GM23338 (cell line): ENCODE measurements at regions not wholly inside any gene's neighbourhood (a gene's known extent, or its start where the extent isn't known, plus 50 kb on each side); places are given as distances from the start of the nearest gene placed in this dataset.

Experiments used
- CREB1 ChIP-seq: fragments of 250-450 bp; sonication (Bioruptor Pico); IDR thresholded peaks from 2 replicates; pipeline ENCODE4 v1.5.0; 2020; ENCODE audit warnings: low read depth, mild to moderate bottlenecking, moderate library complexity
- EZH2 ChIP-seq: fragments of 200-600 bp; sonication (generic); IDR thresholded peaks from one replicate; pipeline ENCODE4 v1.8.0; 2017; ENCODE audit warnings: antibody characterized with exemption, mild to moderate bottlenecking, low read depth; ENCODE audit not compliant: unreplicated experiment
- EZH2phosphoT487 ChIP-seq: fragments of 200-600 bp; sonication (generic); IDR thresholded peaks from one replicate; pipeline ENCODE4 v1.8.1; 2018; ENCODE audit warnings: antibody characterized with exemption; ENCODE audit not compliant: unreplicated experiment
- JUNB ChIP-seq: IDR thresholded peaks from one replicate; pipeline ENCODE4 v1.6.1; 2016; ENCODE audit warnings: antibody characterized with exemption; ENCODE audit not compliant: unreplicated experiment
- POLR2AphosphoS5 ChIP-seq: IDR thresholded peaks from 2 replicates; pipeline ENCODE4 v1.6.1; 2016; ENCODE audit warnings: antibody characterized with exemption, low read depth
- REST ChIP-seq: IDR thresholded peaks from one replicate; pipeline ENCODE4 v1.6.1; 2018; ENCODE audit warnings: antibody characterized with exemption; ENCODE audit not compliant: unreplicated experiment
- STAT1 ChIP-seq: IDR thresholded peaks from one replicate; pipeline ENCODE4 v1.6.1; 2016; ENCODE audit warnings: antibody characterized with exemption; ENCODE audit not compliant: unreplicated experiment
- TF ChIP-seq, protein P1 (sequence below), 2 experiments: fragments of 200-600 bp in 1 of 2; sonication (generic) in 1 of 2; conservative IDR thresholded peaks; 2 replicates each; pipeline versions ENCODE4 v1.5.1 to v1.6.1; 2016 to 2017; ENCODE audit warnings: antibody characterized with exemption in 2 of 2, low read depth in 2 of 2, mild to moderate bottlenecking in 2 of 2, moderate library complexity in 1 of 2
- TF ChIP-seq, protein P2 (sequence below): IDR thresholded peaks from 2 replicates; pipeline ENCODE4 v1.6.1; 2016; ENCODE audit warnings: antibody characterized with exemption

DNA sequence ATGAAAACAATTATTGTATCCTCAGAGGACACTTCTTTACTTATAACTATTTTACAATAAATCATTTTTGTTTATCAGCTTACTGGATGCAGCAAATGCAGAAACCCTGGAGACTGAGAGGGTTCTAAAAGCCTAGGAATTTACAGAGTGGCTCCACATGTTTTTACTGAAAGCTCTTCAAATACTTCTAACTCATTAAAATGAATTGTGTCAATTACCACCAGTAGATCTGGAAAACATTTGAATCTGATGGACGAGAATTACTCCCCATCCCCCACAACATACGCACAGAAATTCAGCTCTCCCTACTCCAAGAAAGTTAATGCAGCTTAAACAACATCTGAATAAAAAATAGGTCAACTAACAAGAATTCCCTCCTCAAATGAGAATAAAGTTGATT, 319.8 kb upstream of the FIGN start:
- TF ChIP-seq, protein P1, sequence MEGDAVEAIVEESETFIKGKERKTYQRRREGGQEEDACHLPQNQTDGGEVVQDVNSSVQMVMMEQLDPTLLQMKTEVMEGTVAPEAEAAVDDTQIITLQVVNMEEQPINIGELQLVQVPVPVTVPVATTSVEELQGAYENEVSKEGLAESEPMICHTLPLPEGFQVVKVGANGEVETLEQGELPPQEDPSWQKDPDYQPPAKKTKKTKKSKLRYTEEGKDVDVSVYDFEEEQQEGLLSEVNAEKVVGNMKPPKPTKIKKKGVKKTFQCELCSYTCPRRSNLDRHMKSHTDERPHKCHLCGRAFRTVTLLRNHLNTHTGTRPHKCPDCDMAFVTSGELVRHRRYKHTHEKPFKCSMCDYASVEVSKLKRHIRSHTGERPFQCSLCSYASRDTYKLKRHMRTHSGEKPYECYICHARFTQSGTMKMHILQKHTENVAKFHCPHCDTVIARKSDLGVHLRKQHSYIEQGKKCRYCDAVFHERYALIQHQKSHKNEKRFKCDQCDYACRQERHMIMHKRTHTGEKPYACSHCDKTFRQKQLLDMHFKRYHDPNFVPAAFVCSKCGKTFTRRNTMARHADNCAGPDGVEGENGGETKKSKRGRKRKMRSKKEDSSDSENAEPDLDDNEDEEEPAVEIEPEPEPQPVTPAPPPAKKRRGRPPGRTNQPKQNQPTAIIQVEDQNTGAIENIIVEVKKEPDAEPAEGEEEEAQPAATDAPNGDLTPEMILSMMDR (conservative IDR thresholded peaks at IDR 0.05; ENCODE audit: low read depth in 2 of 2), result no peak
- TF ChIP-seq REST (no peak), CREB1 (CRISPR knock-in tag) (no peak), EZH2 (no peak), EZH2phosphoT487 (no peak), POLR2AphosphoS5 (no peak), STAT1 (no peak), JUNB (no peak)
- TF ChIP-seq, protein P2, sequence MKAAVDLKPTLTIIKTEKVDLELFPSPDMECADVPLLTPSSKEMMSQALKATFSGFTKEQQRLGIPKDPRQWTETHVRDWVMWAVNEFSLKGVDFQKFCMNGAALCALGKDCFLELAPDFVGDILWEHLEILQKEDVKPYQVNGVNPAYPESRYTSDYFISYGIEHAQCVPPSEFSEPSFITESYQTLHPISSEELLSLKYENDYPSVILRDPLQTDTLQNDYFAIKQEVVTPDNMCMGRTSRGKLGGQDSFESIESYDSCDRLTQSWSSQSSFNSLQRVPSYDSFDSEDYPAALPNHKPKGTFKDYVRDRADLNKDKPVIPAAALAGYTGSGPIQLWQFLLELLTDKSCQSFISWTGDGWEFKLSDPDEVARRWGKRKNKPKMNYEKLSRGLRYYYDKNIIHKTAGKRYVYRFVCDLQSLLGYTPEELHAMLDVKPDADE, result no peak
